SH-SY5Y (cell line): ENCODE measurements at regions not wholly inside any gene's neighbourhood (a gene's known extent, or its start where the extent isn't known, plus 50 kb on each side); places are given as distances from the start of the nearest gene placed in this dataset.

Experiments used
- GATA2 ChIP-seq: IDR thresholded peaks from 2 replicates; pipeline ENCODE4 v1.6.1; 2011; ENCODE audit warnings: mild to moderate bottlenecking, low read depth, low read length
- GATA3 ChIP-seq: IDR thresholded peaks from 2 replicates; pipeline ENCODE4 v1.6.1; 2011; ENCODE audit warnings: low read depth, mild to moderate bottlenecking, low read length, moderate library complexity

- TF ChIP-seq GATA3 (no peak), GATA2 (no peak)
These were observed 152.3 kb upstream of the OLIG3 start for GRCh38 chr6:137646484-137646883.

GRCh38 chr6:137647762-137648447 is 153.7 kb upstream of the OLIG3 start:
- no peak for TF ChIP-seq GATA2

- no peak for TF ChIP-seq GATA2
- no peak for TF ChIP-seq GATA3
These were observed 156.5 kb upstream of the OLIG3 start for GRCh38 chr6:137650720-137651119.

- TF ChIP-seq GATA2 (no peak), GATA3 (no peak)
These were observed 157.0 kb upstream of the OLIG3 start for GRCh38 chr6:137651178-137651577.

GRCh38 chr6:137651591-137652335 is 157.6 kb upstream of the OLIG3 start:
- TF ChIP-seq GATA3: no peak
- no peak for TF ChIP-seq GATA2

GRCh38 chr6:137652961-137653705 is 158.9 kb upstream of the OLIG3 start:
- no peak for TF ChIP-seq GATA2
- no peak for TF ChIP-seq GATA3

- TF ChIP-seq GATA2 (no peak), GATA3 (no peak)
These were observed 159.5 kb upstream of the OLIG3 start for GRCh38 chr6:137653706-137654059.

- TF ChIP-seq GATA2: no peak
- TF ChIP-seq GATA3: no peak
These were observed 160.3 kb upstream of the OLIG3 start for GRCh38 chr6:137654365-137654981.

- TF ChIP-seq GATA3: no peak
- TF ChIP-seq GATA2: no peak
These were observed 161.1 kb upstream of the OLIG3 start for GRCh38 chr6:137655291-137655690.

- no peak for TF ChIP-seq GATA3
- TF ChIP-seq GATA2: no peak
These were observed 162.5 kb upstream of the OLIG3 start for GRCh38 chr6:137656735-137657134.

GRCh38 chr6:137657351-137657911 is 163.2 kb upstream of the OLIG3 start:
- TF ChIP-seq GATA2: no peak
- no peak for TF ChIP-seq GATA3

- TF ChIP-seq GATA2 (no peak), GATA3 (no peak)
These were observed 164.1 kb upstream of the OLIG3 start for GRCh38 chr6:137658287-137658686.

GRCh38 chr6:137659871-137660270 is 165.7 kb upstream of the OLIG3 start:
- TF ChIP-seq GATA3 (no peak), GATA2 (no peak)

GRCh38 chr6:137660296-137660731 is 166.1 kb upstream of the OLIG3 start:
- no peak for TF ChIP-seq GATA3
- no peak for TF ChIP-seq GATA2

GRCh38 chr6:137661601-137662000 is 167.4 kb upstream of the OLIG3 start:
- TF ChIP-seq GATA2 (no peak), GATA3 (no peak)
